ENCODE measurements at regions not wholly inside any gene's neighbourhood (a gene's known extent, or its start where the extent isn't known, plus 50 kb on each side); places are given as distances from the start of the nearest gene placed in this dataset.

DNA sequence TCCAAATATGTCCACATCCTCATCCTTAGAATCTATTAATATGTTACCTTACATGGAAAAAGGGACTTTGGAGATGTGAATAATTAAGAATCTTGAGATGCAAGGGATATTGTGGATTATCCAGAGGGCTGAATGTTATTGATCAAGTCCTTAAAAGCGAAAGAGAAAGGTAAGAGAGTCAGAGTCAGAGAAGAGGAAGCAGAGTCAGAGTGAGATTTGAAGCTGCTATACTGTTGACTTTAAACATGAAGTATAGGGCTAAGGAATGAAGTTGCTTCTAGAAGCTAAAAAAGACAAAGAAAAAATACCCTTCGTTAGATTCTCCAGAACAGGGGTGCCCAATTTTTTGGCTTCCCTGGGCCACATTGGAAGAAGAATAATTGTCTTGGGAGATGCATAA, 627.2 kb upstream of the SLITRK6 start:
- no peak for TF ChIP-seq EZH2 (IDR thresholded peaks at IDR 0.05)
- no peak for TF ChIP-seq POLR2AphosphoS5 (IDR thresholded peaks at IDR 0.05; ENCODE audit: borderline replicate concordance, low read depth, low read length)
- no peak for TF ChIP-seq FOXP2 (optimal IDR thresholded peaks at IDR 0.05; ENCODE audit: control extremely low read depth, extremely low read length, insufficient read depth)

All from SK-N-MC (cell line).